ENCODE measurements at regions not wholly inside any gene's neighbourhood (a gene's known extent, or its start where the extent isn't known, plus 50 kb on each side); places are given as distances from the start of the nearest gene placed in this dataset.

GRCh38 chr17:63381101-63381729, 64.9 kb downstream of the CYB561 start (continued):
- TF ChIP-seq HDAC8 (tag; IDR thresholded peaks at IDR 0.05) (no peak), HMGN3 (IDR thresholded peaks at IDR 0.05; ENCODE audit: borderline replicate concordance, extremely low read depth, insufficient read length, low read depth, low read length) (no peak), KDM1A (IDR thresholded peaks at IDR 0.05) (peak; percentile 55 to 72; a peak in 2 of 4 replicates), ZZZ3 (IDR thresholded peaks at IDR 0.05) (no peak), POLR2B (IDR thresholded peaks at IDR 0.05; ENCODE audit: low read depth, partially characterized antibody) (no peak), MAFG (tag; conservative IDR thresholded peaks at IDR 0.05) (no peak), GTF3C2 (IDR thresholded peaks at IDR 0.05; ENCODE audit: borderline replicate concordance, extremely low read depth, insufficient read length) (no peak), CTCF (IDR thresholded peaks at IDR 0.05 in 2 of 3, conservative IDR thresholded peaks at IDR 0.05 in 1 of 3; ENCODE audit: insufficient read depth in 2 of 3, low read depth in 1 of 3, low read length in 3 of 3) (no peak), GABPA (tag; conservative IDR thresholded peaks at IDR 0.05; ENCODE audit: low read depth) (no peak), ZNF583 (CRISPR knock-in tag; IDR thresholded peaks at IDR 0.05) (no peak), ESRRA (IDR thresholded peaks at IDR 0.05; ENCODE audit: borderline replicate concordance, low read depth) (no peak; the same call in 1 of the 2 replicates), KAT7 (CRISPR knock-in tag; IDR thresholded peaks at IDR 0.05; ENCODE audit: borderline replicate concordance) (0 out of 2 replicates have a peak, but pooled peaks have one; percentile 45), CHCHD3 (CRISPR knock-in tag; IDR thresholded peaks at IDR 0.05) (no peak), KDM4B (IDR thresholded peaks at IDR 0.05; ENCODE audit: borderline replicate concordance in 2 of 2, low read depth in 1 of 2) (no peak), CEBPZ (IDR thresholded peaks at IDR 0.05; ENCODE audit: borderline replicate concordance, low read depth, low read length) (no peak), IFI16 (CRISPR knock-in tag; IDR thresholded peaks at IDR 0.05) (no peak), MIER1 (IDR thresholded peaks at IDR 0.05; ENCODE audit: low read depth) (no peak), ZNF408 (CRISPR knock-in tag; IDR thresholded peaks at IDR 0.05; ENCODE audit: low read depth) (no peak), ATF7 (IDR thresholded peaks at IDR 0.05) (peak; percentile 91), ZNF354B (CRISPR knock-in tag; IDR thresholded peaks at IDR 0.05) (no peak), ZNF146 (CRISPR knock-in tag; IDR thresholded peaks at IDR 0.05; ENCODE audit: unreplicated experiment) (no peak), ZNF77 (CRISPR knock-in tag; IDR thresholded peaks at IDR 0.05) (no peak)
